AG20443 (cell line): ENCODE measurements at regions not wholly inside any gene's neighbourhood (a gene's known extent, or its start where the extent isn't known, plus 50 kb on each side); places are given as distances from the start of the nearest gene placed in this dataset.
"Not testable (repeated sequence)": the region's sequence is repeated elsewhere in the genome, so short reads cannot be mapped to it uniquely, and the experiment has no call there.

Experiments used
- DNase-seq: peaks from one replicate; pipeline ENCODE4 v3.0.0; 2012; ENCODE audit warnings: low spot score, mixed read lengths

DNA sequence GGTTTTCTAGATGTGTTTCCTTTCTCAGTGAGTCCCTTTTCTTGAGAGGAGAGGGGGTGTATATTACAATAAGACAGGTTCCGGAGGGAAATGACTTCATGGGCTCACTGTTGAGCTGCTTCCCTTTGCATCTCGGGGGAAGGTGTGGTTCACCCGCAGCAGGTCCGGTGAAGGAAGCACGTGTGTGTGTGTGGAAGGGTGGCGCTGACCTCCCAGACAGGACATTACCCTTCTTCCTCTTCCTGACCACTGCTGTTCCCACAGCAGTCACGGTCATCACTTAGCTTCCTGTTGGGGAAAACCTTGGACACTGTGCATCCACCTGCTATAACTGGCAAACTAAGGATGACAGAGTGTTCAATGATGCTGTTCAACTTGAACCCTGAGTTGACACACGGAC is 83.6 kb downstream of the PLEKHG1 start:
- no peak for DNase-seq

DNA sequence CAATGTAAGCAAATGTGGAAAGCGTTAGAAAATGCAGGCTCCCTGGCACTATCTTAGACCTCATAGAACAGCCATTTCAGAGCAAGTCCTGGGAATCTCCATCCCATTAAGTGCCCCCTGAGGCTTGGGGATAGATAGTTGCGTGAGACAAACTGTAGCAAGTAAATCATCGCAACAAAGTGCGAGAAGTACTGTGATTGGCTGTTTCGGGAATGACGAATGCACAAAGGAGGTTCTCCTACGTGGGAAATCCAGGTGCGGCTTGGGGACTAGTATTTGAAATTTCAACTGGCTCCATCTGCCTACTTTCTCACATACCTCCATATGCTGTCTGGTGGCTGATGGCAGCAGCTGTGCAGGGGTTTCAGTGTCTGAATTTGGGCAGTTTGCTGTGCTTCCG is 84.5 kb downstream of the PLEKHG1 start:
- no peak for DNase-seq

DNA sequence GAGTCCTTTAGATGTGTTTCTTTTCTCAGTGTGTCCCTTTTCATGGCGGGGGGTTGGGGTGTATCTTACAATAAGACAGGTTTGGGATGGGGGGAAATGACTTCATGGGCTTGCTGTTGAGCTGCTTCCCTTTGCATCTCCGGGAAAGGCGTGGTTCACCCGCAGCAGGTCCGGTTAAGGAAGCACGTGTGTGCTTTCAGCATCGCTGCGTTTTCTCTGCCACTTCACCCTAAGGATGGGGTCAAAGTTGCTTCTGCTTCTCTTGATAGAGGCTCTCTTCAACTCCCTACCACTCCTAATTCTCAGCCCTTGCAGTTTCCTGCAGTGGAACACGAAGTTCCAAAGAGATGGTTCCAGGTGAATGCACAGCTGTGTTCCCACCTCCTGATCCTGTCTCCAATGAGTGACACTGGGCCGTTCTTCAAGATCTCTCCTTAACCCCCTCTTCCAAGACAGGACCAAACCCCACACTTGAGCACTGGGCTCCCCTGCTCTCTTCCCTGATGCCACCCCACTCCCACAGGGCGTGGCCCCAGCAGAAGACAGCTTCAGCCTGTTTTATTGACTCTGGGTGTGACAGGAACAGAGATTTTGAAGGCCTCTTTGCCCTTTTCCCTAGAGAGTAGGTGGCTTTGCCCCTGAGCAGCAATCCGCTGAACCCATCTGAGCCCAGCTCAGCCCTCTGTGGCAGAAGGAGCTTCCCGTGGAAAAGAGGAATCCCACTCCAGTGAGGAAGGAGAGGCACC is 85.2 kb downstream of the PLEKHG1 start:
- no peak for DNase-seq

DNA sequence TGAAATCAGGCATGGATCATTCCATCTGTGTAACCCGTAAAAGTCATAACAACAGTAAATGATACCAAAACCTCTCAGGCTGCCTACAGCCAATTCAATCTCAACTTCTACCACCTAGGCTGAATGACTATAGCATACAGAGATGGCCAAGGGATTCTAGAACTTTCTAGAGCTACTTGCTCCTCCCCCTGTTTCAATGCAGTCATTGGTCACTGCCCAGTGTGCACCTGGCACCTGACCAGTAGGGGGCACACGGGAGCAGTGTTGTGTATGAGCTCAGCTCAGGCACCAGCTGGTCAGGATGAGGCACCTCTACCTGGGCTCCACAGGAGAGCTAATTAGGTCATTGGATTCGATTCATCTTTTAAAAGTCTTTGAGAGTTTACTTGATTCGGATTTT is 86.2 kb downstream of the PLEKHG1 start:
- DNase-seq, result peak; percentile 41

DNA sequence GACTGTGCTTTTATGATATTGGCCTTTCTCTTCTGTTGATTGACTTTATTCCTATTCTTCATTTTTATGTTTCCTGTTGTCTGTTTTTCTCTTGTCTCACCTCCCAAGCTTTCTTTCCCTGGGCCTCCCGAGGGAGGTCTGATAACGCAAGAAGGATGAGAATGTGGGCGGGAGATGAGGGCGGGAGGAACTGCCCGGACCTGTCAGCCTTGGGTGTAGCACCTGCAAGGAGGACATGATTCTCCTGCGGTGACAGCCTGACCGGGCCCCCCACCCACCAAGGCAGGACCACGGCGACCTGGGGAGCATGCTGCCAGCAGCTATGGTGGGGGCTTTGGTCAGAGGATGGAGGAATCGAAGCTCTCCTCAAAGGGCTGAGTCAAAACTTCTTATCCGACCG is 86.9 kb downstream of the PLEKHG1 start:
- DNase-seq, result no peak

DNA sequence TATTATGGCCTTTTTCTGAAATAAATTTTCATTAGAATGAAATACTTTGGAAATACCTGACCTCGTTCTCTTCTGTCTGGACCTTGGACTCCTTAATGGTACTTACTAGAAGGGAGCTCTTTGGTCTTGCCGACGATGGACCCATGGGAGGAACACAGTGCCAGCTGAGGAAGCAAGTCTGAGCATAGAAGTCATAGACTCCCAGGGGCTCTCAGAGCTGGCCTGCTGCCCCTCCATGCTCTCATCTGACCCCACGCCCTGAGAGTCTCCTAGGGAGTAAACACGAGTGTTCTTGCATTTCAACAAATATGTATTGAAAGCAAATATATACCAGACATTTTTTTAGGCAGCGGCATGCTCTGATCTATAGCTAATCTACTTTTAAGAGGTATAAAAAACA is 87.8 kb downstream of the PLEKHG1 start:
- no peak for DNase-seq

DNA sequence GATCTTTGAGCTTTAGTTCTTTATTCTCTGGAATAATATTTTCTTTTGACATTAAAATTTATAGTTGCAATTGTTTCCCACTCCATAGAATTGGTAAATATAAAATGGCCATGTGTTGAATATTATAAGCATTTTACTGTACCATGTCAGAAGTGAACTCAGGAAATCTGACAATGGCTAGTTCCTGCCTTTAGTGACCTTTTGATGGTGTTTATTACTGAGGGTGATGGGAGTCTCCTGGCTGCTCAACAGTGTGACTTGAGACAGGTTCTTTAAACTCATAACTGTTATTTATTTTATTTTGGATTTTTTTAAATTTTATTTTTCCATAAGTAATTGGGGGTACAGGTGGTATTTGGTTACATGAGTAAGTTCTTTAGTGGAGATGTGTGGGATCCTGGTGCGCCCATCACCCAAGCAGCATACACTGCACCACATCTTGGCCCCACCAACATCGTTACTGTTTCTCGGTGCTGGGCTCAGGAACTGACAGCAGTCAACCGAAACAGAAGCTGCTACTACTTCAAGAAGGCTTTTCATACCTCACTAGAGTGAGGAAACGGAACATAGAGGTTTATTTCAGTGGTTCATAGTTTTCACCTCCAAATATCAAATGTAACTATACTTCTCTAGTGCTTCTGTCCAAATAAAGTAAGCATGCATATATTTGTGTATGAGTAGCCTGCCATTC is 90.4 kb downstream of the PLEKHG1 start:
- no peak for DNase-seq

DNA sequence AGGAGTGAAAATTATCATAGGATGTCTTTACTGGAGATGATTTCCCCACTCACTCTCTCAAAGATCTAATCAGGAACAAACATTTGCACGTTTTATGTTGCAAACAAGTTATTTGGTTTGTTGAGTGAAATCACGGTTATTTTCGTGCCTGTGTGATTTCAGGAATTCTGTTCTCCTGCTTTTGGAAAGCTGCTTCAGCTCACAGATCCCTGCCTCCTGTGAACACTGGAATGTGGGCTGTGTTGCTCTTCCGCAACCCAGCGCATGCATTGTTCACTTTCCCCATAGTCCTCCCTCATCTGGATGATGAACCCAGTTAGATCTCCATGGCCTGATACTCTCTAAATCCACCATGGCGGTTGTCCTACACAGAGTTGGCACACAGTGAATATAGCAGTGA is 91.0 kb downstream of the PLEKHG1 start:
- no peak for DNase-seq

DNA sequence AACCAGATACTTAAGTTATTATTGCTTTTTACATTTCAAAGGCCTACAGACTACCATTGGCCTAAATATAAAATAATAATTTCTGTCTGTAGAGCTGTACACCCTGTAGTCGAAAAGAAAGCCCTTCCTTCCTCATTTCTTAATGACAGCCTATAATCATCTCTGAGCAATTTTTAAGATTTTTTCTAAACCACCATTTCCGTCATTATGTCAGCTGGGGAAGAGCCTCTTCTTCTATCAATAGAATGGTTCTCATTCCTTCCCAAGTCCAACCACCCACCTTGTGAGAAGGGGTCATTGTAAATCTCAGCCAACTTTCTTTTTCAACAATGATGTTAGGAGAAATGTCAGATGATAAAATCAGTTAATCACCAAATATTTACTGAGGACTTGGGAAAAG is 91.8 kb downstream of the PLEKHG1 start:
- no peak for DNase-seq

DNA sequence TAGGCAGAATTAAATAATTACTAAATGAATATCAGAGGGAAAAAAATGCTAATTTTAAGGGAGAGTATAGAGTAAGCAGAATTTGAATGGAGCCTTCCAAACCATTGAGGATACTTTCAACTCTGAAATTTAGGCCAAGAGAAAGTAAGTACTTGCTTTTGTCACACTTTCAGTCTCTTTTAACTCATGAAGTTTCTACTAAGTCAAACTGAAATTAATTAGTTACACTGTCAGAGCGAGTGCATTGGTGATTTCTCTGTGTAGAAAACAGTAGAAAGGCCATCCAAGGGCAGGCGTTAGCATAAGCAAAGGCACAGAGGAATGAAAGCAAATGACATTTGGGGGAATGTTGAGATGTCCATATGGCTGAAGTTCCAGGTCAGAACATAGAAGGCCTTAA is 92.9 kb downstream of the PLEKHG1 start:
- DNase-seq, result no peak

DNA sequence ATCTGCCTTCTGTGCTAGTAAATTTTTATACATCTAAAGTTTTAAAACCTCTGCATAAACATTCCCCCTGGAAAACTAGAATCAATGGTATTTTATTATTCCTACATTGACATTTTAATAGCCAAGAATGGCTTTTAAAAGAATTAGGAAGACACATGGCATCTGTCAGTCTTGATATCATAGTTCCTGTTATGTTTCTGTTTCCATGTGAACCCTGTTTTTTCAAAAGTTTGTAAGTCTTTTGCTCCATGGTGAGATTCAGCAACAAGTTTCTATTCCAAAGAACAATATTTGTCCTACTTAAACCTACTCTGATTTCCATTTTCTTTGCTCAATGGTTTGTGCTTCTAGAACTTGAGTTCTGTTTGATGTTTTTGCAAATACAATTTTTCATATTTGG is 95.2 kb downstream of the PLEKHG1 start:
- no peak for DNase-seq

DNA sequence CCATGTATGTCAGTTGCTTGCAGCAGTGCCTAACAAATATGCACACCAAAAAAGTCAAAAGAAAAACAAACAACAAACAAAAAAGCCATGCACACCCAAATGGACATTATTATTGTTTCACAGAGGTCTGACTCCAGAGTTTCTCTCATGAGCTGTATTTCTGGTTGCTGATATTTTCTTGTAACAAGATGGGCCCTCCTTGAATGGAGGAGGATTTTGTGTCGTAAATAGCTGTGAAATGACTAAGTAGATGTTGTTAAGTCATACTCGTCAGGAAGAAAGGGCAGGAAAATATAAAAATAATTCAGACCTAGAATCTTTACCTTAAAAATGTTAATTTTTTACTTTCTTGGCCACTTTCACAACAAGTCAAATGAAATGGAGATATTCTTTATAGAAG is 96.0 kb downstream of the PLEKHG1 start:
- DNase-seq, result no peak

DNA sequence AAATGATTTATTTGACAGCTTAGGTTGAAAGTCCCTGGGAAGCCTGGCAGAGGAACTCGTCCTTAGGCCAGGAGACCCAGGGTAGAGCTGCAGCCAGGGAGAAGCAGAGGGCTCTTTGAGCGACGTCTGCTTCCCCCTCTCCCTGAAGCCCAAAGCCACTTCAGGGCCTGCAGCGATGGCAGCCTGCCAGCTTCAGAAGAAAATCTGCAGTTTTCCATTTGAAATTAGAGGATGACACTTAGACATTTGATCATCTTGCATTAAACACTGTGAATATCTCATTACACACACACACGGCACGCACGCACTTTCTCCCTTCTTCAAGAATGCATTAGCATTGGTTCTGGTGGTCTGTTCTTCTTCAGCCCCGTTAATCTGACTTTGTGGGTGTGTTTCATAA is 96.5 kb downstream of the PLEKHG1 start:
- DNase-seq, result no peak

DNA sequence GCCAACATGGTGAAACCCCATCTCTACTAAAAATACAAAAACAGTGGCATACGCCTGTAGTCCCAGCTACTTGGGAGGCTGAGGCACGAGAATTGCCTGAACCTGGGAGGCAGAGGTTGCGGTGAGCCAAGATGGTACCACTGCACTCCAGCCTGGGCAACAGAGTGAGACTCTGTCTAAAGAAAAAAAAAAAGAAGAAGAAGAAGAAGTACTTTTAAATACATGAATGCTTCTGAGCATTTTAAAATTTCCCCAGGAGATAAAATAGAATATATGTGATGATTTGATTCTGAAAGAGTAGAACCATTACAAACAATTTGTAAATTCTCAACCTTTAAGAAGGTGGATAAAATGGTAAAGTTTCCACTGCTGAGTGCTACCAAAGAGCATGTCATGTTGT is 97.2 kb downstream of the PLEKHG1 start:
- DNase-seq, result not testable (repeated sequence)

DNA sequence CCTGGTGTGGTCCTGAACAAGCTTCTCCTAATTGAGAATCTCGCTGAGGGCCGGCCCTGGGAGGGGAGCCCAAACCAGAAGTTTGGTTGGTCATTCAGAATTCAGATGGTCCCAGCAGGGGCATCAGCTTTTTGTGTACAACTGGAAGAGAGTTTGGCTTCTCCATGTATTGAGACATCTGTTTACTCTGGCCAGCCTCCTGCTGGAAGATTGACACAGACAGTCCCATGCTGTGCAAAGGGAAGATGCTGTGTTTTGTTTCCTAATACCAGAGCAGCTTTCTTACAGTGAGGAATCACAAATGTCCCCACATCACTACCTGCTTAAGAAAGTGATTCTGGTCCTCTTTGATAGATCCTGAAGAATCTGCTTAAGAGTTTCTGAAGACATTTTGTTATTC is 97.8 kb downstream of the PLEKHG1 start:
- DNase-seq, result no peak

DNA sequence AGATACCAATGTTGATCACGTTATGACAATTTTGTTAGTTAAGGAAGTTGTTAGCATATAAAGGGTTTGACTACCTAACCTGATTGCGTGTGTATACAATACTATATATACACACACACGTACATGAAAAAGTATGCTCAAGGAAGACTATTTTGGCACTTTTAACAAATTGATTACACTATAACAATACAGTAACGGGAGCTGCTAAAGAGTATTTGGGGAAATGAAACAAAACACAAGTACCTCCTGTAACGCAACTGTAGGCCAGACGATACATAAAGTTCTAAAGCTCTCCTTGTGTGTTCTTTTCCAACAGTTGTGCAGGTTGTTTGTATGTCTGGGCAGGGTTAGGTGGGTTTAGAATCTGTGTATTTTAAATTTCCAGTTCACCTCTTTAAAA is 98.7 kb downstream of the PLEKHG1 start:
- no peak for DNase-seq

DNA sequence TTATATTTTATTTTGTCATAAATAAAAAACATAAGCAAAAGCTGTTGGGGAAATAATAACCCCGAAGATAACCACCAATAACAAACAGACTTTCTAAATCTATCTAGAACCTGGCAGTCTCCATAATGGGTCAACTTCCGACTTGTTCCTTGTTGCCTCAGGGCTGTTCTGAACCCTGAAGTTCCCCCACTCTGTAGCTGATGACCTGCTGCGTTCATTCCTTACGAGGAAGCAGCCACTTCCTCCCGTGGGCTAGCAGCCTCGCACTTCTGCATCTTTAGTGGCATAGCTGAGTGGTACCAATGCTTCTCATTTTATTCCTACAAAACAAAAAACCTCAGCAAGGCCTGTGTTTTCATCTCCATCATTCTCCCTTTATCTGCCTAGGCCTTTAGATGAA is 103.0 kb downstream of the PLEKHG1 start:
- no peak for DNase-seq

DNA sequence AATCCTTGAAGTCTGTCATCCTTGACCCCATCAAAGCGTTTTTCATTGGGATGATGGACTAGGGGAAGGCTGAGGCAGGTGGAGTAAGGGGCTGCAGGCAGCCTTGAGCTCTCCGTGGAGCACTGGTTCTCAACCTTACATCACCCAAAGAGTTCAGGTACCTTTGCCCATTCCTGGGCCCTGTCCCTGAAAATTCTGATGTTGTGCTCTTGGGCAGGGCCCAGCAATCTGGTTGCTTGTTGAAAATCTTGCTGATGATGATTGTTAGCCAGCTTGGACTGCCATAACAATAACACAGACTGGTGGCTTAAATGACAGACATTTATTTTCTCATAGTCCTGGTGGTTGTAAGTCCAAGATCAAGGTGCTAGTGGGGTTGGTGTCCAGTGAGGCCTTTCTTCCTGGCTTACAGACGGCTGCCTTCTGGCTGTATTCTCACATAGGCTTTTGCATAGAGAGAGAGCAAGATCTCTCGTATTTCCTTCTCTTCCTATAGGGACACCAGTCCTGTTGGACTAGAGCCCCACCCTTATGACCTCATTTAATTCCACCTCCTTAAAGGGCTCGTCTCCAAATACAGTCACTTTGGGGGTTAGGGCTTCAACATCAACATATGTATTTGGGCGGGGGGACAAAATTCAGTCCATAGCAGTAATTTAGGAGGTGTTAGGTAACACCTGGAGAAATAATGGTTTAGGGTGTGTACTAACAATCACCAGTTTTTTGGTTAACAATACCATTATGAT is 104.9 kb downstream of the PLEKHG1 start:
- DNase-seq, result no peak

DNA sequence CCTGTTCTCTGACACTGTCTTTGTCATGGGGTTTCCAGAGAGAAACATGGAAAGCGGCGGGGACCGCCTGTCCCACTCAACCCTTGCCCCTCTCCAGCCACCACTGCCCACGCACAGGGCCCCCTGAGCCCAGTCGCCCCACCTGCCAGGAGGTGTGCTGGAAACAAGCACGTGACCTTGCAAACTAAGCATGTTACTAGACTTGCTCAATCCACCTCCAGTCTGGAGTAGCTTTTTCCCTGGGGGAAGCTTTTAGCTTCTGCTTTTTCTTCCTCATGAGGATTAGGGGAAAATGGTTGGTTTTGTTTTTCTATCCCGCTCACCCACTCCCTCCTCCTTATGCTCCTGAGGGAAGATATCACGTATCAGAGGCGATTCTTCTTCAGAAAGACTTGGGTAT is 105.7 kb downstream of the PLEKHG1 start:
- no peak for DNase-seq

DNA sequence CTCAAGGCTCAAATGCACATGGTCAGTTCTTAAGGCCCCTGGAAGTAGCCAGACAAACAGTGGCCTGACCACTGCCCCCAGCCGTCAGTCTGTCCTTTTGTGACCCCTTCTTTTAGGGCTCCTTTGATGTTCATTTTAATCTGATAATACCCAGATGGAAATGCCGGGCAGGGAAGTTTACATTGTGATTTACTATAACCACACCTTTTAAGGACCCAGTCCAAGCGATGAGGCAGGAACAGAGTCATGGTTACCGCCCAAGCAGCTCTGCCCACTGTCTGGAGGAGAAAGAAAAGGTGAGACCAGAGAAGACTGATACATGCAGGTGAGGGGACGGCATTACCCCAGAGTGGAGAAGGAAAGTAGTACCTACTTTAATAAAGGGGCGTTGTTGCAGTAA is 110.6 kb downstream of the PLEKHG1 start:
- no peak for DNase-seq

DNA sequence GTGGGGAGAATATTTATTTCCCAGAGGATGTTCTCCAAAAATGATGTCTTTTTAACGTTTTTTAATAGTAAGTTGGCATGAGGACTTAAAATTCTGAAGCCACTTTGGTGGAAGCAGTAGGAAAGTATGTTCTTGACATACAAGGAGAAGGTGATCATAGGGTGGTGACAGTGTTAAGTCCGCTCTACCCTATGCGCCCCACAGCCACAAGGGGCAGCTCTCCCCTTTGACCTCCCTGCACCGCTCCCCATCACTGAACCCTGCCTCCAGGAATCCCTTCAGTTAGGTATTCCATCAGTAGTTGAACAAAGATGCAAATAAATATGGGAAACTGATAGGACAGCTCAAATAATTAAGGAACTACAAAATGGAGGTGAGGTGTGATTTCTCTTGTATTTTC is 111.4 kb downstream of the PLEKHG1 start:
- no peak for DNase-seq

DNA sequence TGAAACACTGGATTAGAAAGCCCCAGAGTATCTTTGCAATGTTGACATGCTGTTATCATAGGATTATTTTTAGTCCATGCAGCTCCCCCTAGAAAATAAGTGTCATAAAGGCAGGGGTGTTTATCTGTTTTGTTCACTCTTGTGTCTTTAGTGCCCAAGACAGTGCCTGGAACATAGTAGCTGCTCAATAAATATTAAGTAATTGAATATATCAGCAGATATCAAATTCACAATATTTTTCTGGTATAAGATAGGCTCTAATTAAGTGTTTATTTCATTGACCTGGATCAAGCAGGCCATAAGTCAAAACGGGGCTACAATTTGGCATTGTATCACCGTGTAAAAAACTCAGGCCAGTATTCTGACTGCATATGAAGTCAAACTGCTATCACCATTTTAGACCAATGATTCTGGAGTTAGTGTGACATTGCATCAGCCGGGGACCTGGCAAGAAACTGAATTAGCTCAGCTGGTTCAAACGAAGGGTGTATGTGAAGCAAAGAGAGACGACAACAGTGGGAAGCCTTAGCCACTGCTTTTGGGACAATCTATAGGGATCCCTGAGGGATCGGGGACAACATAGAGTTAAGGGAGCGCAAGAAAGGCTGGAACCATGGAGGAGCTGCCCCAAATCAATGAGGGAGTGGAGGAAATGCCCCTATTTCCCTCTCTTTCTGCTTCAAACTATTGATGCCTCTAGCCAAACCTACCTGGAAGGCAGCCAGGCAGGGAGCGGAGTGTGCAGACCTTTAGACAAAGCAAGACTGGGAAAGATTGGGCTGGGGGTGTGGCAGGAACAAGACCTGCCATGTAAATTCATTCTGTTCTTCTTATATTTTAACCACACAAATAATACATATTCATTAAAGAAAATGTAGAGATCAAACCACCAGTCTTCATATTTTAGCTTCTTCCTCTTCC is 112.2 kb downstream of the PLEKHG1 start:
- DNase-seq, result no peak
